ENCODE measurements at regions not wholly inside any gene's neighbourhood (a gene's known extent, or its start where the extent isn't known, plus 50 kb on each side); places are given as distances from the start of the nearest gene placed in this dataset.

DNA sequence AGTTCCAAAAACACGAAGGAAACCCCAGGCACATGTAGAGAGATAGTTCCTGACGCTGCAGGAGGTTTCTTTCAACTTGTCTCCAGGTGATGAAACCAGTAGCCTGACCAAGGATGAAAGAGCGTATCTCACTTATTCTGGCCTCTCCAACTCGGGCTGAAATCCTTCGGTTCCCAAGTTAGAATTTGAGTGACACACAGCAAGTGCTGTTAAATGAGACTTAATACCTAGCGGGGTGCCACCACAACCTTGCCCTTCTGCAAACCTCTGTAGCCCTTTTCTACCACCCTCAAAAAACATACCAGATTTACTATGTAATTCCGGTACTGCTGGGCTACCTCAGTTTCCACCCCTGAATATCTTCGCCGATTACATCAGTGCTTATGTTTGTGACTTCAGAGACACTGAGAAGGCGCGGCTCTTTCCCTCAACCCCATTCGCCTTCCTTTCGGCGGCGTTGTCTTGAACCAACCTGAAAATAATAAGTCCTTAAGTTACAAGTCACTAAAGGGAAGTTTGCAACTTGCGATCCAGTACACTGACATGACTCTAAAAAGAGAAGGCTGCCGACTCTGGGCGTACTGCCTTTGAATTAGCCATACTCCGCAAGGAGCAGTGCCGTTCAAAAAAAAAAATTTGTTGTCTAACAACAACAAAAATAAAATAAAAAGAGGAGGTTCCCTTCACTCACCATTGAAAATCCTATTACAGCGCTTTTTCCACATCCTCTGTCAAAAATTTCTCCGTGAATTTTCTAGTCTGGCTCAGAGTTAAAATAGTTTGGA is 194.9 kb upstream of the ZNF184 start:
- no peaks in the 10 kb centered on the region for H4K20me1 ChIP-seq (ENCODE audit: insufficient read depth, low read length)
- peaks cover 31% of the 10 kb centered on the region for H3K4me1 ChIP-seq (ENCODE audit: insufficient read depth, low read length)
- POLR2A ChIA-PET: no interaction called here
- H3K27me3 ChIP-seq (ENCODE audit: control insufficient read depth in 1 of 2, insufficient read depth in 2 of 2, low read length in 2 of 2): no peaks in the 10 kb centered on the region; a peak in 2 of 5 replicates
- in situ Hi-C loops (cut with HindIII; ENCODE audit: extremely low pct_ligation_motif_present, low pct_unique_long_range_greater_than_20kb): no loop called here
- no peak overlapping the region for H3K27ac ChIP-seq (ENCODE audit: extremely low read length, insufficient read depth, low read length)
- WGBS (ENCODE audit: low lambda C conversion rate): 4% methylated on average over 22 of the region's 22 CpGs
- H3K4me3 ChIP-seq (replicated peaks in 1 of 3; ENCODE audit: insufficient read depth in 1 of 3, low read depth in 2 of 3, low read length in 3 of 3): peak overlapping the region; percentile 64 to 69 (median 67)
- DNase-seq (ENCODE audit: low spot score) (no peak), ATAC-seq (no peak), FAIRE-seq (peak; percentile 57)
- peak overlapping the region; percentile 97 for H3K4me2 ChIP-seq (ENCODE audit: low read depth, low read length)
- CTCF ChIA-PET (ENCODE audit: low intra/inter-chr PET ratio, low total read pairs): no interaction called here
- BruUV-seq (replicated peaks): no TSS peak
- H3K9ac ChIP-seq (ENCODE audit: insufficient read depth, low read depth, low read length): peak overlapping the region; percentile 46
- no peaks in the 10 kb centered on the region for H3K36me3 ChIP-seq (replicated peaks in 1 of 2; ENCODE audit: control insufficient read depth in 1 of 2, insufficient read depth in 2 of 2, low read length in 2 of 2)
- no peaks in the 10 kb centered on the region for H3K9me3 ChIP-seq (ENCODE audit: low read length)
- intact Hi-C loops (cut with micrococcal nuclease; ENCODE audit: unreplicated experiment): loop anchor here (1.0 kb wide), 1 partner anchor 149 kb away; no protein-coding TSS in a partner anchor
- H2AFZ ChIP-seq (ENCODE audit: low read length): peak overlapping the region; percentile 73
- H3K79me2 ChIP-seq (ENCODE audit: insufficient read depth, low read length): no peaks in the 10 kb centered on the region
- TF ChIP-seq FOXC1 (CRISPR knock-in tag; IDR thresholded peaks at IDR 0.05; ENCODE audit: borderline replicate concordance): 0 out of 2 replicates have a peak, but pooled peaks have one; percentile 0
- no peak for TF ChIP-seq IKZF4 (CRISPR knock-in tag; IDR thresholded peaks at IDR 0.05; ENCODE audit: borderline replicate concordance, low read depth, not compliant biosample characterization)
- peak; percentile 58; the same call in 1 of the 2 replicates for TF ChIP-seq ZNF20 (CRISPR knock-in tag; IDR thresholded peaks at IDR 0.05)
- no peak for TF ChIP-seq PRMT3 (CRISPR knock-in tag; IDR thresholded peaks at IDR 0.05; ENCODE audit: borderline replicate concordance, low read depth)
- no peak for TF ChIP-seq KDM5B (CRISPR knock-in tag; IDR thresholded peaks at IDR 0.05; ENCODE audit: borderline replicate concordance)
- no peak for TF ChIP-seq ZNF883 (CRISPR knock-in tag; IDR thresholded peaks at IDR 0.05; ENCODE audit: not compliant biosample characterization)
- TF ChIP-seq ZNF383 (CRISPR knock-in tag; IDR thresholded peaks at IDR 0.05; ENCODE audit: borderline replicate concordance): no peak
- TF ChIP-seq, protein P1, sequence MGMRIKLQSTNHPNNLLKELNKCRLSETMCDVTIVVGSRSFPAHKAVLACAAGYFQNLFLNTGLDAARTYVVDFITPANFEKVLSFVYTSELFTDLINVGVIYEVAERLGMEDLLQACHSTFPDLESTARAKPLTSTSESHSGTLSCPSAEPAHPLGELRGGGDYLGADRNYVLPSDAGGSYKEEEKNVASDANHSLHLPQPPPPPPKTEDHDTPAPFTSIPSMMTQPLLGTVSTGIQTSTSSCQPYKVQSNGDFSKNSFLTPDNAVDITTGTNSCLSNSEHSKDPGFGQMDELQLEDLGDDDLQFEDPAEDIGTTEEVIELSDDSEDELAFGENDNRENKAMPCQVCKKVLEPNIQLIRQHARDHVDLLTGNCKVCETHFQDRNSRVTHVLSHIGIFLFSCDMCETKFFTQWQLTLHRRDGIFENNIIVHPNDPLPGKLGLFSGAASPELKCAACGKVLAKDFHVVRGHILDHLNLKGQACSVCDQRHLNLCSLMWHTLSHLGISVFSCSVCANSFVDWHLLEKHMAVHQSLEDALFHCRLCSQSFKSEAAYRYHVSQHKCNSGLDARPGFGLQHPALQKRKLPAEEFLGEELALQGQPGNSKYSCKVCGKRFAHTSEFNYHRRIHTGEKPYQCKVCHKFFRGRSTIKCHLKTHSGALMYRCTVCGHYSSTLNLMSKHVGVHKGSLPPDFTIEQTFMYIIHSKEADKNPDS (CRISPR knock-in tag; IDR thresholded peaks at IDR 0.05): no peak
- TF ChIP-seq, protein P2, sequence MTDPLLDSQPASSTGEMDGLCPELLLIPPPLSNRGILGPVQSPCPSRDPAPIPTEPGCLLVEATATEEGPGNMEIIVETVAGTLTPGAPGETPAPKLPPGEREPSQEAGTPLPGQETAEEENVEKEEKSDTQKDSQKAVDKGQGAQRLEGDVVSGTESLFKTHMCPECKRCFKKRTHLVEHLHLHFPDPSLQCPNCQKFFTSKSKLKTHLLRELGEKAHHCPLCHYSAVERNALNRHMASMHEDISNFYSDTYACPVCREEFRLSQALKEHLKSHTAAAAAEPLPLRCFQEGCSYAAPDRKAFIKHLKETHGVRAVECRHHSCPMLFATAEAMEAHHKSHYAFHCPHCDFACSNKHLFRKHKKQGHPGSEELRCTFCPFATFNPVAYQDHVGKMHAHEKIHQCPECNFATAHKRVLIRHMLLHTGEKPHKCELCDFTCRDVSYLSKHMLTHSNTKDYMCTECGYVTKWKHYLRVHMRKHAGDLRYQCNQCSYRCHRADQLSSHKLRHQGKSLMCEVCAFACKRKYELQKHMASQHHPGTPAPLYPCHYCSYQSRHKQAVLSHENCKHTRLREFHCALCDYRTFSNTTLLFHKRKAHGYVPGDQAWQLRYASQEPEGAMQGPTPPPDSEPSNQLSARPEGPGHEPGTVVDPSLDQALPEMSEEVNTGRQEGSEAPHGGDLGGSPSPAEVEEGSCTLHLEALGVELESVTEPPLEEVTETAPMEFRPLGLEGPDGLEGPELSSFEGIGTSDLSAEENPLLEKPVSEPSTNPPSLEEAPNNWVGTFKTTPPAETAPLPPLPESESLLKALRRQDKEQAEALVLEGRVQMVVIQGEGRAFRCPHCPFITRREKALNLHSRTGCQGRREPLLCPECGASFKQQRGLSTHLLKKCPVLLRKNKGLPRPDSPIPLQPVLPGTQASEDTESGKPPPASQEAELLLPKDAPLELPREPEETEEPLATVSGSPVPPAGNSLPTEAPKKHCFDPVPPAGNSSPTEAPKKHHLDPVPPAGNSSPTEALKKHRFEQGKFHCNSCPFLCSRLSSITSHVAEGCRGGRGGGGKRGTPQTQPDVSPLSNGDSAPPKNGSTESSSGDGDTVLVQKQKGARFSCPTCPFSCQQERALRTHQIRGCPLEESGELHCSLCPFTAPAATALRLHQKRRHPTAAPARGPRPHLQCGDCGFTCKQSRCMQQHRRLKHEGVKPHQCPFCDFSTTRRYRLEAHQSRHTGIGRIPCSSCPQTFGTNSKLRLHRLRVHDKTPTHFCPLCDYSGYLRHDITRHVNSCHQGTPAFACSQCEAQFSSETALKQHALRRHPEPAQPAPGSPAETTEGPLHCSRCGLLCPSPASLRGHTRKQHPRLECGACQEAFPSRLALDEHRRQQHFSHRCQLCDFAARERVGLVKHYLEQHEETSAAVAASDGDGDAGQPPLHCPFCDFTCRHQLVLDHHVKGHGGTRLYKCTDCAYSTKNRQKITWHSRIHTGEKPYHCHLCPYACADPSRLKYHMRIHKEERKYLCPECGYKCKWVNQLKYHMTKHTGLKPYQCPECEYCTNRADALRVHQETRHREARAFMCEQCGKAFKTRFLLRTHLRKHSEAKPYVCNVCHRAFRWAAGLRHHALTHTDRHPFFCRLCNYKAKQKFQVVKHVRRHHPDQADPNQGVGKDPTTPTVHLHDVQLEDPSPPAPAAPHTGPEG (CRISPR knock-in tag; IDR thresholded peaks at IDR 0.05): 0 out of 2 replicates have a peak, but pooled peaks have one; percentile 37
- no peak; the same call in 1 of the 2 replicates for TF ChIP-seq PHF8 (CRISPR knock-in tag; IDR thresholded peaks at IDR 0.05)
- TF ChIP-seq, protein P3, sequence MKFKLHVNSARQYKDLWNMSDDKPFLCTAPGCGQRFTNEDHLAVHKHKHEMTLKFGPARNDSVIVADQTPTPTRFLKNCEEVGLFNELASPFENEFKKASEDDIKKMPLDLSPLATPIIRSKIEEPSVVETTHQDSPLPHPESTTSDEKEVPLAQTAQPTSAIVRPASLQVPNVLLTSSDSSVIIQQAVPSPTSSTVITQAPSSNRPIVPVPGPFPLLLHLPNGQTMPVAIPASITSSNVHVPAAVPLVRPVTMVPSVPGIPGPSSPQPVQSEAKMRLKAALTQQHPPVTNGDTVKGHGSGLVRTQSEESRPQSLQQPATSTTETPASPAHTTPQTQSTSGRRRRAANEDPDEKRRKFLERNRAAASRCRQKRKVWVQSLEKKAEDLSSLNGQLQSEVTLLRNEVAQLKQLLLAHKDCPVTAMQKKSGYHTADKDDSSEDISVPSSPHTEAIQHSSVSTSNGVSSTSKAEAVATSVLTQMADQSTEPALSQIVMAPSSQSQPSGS (CRISPR knock-in tag; IDR thresholded peaks at IDR 0.05): 0 out of 2 replicates have a peak, but pooled peaks have one; percentile 14
- 0 out of 2 replicates have a peak, but pooled peaks have one; percentile 24 for TF ChIP-seq YEATS2 (CRISPR knock-in tag; IDR thresholded peaks at IDR 0.05; ENCODE audit: borderline replicate concordance)

All from HepG2 (cell line).